ENCODE measurements at regions not wholly inside any gene's neighbourhood (a gene's known extent, or its start where the extent isn't known, plus 50 kb on each side); places are given as distances from the start of the nearest gene placed in this dataset.

- TF ChIP-seq, protein P1, sequence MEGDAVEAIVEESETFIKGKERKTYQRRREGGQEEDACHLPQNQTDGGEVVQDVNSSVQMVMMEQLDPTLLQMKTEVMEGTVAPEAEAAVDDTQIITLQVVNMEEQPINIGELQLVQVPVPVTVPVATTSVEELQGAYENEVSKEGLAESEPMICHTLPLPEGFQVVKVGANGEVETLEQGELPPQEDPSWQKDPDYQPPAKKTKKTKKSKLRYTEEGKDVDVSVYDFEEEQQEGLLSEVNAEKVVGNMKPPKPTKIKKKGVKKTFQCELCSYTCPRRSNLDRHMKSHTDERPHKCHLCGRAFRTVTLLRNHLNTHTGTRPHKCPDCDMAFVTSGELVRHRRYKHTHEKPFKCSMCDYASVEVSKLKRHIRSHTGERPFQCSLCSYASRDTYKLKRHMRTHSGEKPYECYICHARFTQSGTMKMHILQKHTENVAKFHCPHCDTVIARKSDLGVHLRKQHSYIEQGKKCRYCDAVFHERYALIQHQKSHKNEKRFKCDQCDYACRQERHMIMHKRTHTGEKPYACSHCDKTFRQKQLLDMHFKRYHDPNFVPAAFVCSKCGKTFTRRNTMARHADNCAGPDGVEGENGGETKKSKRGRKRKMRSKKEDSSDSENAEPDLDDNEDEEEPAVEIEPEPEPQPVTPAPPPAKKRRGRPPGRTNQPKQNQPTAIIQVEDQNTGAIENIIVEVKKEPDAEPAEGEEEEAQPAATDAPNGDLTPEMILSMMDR (conservative IDR thresholded peaks at IDR 0.05), result no peak
- no peak overlapping the region for H3K27ac ChIP-seq
Observed at GRCh38 chr9:12014488-12014887, 678.7 kb upstream of the TYRP1 start.

DNA sequence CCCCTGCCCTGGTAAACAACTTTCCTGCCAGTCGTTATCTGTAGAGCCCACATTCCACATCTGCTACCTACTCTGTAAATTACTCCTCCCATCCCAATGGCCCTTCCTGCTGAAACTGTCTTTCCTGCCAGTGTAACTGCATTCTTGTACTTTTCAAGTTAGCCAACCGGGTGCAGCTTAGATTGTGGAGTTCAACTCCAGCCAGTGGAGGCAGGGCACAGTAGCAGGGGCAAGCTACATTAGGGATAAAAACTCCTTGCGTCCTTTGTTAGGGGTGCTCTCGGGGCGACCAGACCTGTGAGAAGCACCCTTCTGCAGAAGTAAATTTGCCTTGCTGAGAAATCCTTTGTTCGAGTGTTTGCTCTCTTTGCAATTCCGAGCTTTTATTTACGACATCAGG lies 639.0 kb upstream of the TYRP1 start:
- TF ChIP-seq, protein P1 (conservative IDR thresholded peaks at IDR 0.05), result no peak
- no peak overlapping the region for H3K27ac ChIP-seq

GRCh38 chr9:12056874-12057273 lies 636.3 kb upstream of the TYRP1 start:
- H3K27ac ChIP-seq, result no peak overlapping the region
- TF ChIP-seq, protein P1 (conservative IDR thresholded peaks at IDR 0.05), result no peak

- TF ChIP-seq, protein P1 (conservative IDR thresholded peaks at IDR 0.05), result no peak
- no peak overlapping the region for H3K27ac ChIP-seq
Observed at GRCh38 chr9:12060067-12060466, 633.1 kb upstream of the TYRP1 start.

DNA sequence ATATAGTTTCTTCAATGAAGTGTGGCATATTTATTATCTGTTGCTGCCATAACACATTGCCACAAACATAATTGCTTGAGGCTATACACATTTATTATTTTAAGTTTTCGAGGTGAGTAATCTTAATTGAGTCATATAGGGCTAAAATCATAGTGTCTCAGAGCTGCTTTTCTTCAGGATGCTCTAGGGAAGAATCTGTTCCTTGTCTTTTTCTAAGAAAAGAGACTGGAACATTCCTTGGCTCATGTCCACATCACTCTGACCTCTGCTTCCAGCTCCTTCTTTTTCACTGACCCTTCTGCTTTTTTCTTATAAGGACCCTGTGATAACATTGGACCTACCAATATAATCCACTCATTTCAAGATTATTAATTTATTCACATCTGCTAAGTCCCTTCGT lies 632.4 kb upstream of the TYRP1 start:
- H3K27ac ChIP-seq, result no peak overlapping the region
- TF ChIP-seq, protein P1 (conservative IDR thresholded peaks at IDR 0.05), result no peak

DNA sequence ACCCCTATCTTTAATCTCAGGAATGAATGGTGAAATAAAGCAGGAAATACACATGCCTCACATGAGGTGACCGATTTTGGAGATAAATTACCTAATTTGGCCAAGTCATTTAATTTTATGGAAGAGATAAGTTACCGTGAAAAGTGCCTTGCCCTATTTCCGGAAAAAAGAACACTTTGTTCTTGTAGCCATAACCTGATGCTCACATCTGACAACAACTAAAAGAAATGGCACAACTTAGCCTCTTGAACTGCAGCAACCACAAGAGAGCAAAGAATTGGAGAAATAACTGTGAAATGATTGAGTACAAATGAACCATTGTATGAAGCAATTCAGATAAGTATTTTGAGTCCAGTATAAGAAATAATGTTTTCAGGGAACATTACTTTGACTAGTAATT lies 628.1 kb upstream of the TYRP1 start:
- TF ChIP-seq, protein P1 (conservative IDR thresholded peaks at IDR 0.05), result no peak
- H3K27ac ChIP-seq, result no peak overlapping the region; the same call in 1 of the 2 replicates

- TF ChIP-seq, protein P1 (conservative IDR thresholded peaks at IDR 0.05), result no peak
- no peak overlapping the region for H3K27ac ChIP-seq
Observed at GRCh38 chr9:12065686-12066085, 627.5 kb upstream of the TYRP1 start.

All from VCaP (cell line).